ENCODE measurements at regions not wholly inside any gene's neighbourhood (a gene's known extent, or its start where the extent isn't known, plus 50 kb on each side); places are given as distances from the start of the nearest gene placed in this dataset.

GRCh38 chr15:94099574-94099960 is 131.8 kb upstream of the MCTP2 start:
- no peak for DNase-seq

DNA sequence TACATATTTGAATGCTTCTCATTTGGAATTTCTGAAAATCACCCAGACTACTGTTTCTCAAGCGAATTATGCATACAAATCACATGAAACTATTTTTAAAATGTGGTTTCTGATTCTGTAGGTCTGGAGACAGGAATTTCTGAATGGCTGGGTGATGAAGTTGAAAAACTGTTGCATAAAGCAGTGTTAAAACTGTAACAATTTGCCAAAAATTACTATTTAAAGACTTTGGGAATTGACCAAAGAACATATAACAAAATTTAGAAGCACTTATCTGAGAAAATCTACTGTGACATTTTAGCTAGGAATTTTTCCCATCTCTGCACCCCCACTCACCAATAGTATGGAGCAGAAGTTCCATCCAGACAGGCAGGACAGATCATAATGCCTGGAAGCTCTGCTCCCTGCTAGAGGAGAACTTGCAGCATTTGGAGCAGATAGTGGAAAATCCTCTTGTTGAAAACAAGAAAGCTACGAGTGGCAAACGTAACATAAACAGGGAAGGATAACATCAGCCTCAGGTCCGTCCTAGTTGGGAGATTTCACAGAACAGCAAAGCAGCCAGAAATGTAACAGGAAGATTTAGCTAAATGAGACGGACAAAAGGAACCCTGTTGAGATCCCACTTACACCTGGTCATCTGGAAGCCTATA is 132.3 kb upstream of the MCTP2 start:
- no peak for DNase-seq

GRCh38 chr15:94097552-94097951 is 133.8 kb upstream of the MCTP2 start:
- peak; percentile 8 for DNase-seq

- DNase-seq = no peak
Observed at GRCh38 chr15:94094310-94094709, 137.1 kb upstream of the MCTP2 start.

GRCh38 chr15:94086341-94086740 is 145.0 kb upstream of the MCTP2 start:
- DNase-seq = no peak

DNA sequence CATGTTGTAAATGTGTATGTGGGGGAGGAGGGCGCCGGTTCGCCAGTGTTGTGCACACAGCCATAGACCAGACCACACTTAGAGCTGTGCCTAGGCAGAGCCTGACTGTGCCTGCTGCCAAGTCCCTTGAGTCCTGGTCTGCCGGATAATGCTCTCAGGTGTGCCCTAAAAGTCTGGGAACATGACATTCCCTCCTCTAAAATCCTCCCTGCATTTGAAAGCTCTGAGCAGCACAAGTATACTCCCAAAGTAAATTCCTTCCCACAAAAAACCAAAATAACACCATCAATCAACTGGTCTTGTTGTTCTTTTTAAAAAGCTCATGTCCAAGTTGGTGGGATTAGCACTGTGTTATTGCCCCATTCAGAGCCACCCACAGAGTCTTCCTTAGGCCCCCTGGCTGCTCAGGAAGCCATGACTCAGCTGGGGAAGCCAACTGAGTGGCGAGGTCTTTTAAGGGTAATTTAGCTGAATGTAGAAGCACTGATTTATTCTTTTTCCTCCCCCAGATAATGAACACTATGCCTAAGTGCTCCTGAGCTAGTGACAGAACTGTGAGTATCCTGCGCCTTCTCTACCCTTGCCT is 147.8 kb upstream of the MCTP2 start:
- peak; percentile 43 for DNase-seq

DNA sequence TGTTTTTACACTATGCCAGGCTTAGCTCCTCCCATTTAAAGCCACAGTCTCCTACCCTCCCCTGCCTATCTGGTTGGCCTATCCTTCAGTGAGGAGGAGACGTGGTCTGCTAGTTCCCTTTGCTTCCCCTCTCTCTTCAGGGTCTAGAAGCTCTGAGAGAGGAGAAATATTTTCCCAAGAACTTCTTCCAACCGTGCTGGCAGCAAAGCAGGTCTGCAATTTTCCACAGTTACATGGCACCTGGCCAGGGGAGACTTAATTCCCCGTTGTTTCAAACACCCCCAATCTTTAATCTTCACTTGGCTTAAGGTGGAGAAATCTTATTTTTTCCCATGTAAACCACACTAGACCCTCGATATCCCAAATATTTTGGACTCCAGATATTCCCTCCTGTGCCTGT is 149.5 kb upstream of the MCTP2 start:
- no peak for DNase-seq

DNA sequence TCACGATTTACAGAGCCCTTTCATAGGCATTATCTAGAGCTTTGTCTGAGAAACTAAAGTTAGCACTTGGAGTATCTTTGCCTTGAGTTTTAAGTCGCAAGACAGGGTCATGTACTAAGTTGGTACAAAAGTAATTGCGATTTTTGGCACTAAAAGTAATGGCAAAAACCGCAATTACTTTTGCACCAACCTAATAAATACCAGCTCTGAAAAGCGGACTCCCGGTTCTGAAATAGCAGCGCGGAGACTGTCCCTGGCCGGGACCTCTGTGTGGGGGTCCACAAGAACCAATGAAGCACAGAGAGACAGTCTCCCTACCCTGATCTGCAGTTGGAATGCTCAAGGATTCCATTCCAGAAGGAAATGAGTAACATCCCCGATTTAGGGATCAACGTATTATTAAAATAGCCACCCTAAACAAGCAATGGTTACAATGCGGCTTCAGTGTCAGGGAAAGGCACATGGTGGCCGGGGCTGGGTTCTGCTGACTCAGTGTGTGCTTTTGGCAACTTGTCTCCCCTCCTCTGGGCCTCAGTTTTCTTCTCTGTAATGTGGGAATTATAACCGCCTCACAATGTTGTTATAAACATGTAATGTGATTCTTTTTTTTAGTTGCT is 150.3 kb upstream of the MCTP2 start:
- no peak for DNase-seq

GRCh38 chr15:94080416-94080815 is 150.9 kb upstream of the MCTP2 start:
- DNase-seq = no peak

DNA sequence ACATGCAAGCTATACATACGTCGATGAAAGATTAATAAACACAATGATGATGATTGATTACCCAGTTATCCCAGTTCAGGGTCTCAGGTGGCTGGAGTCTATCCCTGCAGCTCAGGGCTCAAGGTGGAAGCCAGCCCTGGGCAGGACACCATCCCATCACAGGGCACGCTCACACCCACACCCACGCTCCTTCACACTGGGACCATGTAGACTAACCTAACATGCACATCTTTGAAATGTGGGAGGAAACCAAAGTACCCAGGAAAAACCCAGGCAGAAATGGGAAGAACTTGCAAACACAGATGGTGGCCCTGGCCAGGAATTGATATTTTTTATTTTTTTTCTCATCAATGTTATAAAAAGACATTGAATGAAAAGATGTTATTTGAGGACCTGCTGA is 151.4 kb upstream of the MCTP2 start:
- DNase-seq = no peak

DNA sequence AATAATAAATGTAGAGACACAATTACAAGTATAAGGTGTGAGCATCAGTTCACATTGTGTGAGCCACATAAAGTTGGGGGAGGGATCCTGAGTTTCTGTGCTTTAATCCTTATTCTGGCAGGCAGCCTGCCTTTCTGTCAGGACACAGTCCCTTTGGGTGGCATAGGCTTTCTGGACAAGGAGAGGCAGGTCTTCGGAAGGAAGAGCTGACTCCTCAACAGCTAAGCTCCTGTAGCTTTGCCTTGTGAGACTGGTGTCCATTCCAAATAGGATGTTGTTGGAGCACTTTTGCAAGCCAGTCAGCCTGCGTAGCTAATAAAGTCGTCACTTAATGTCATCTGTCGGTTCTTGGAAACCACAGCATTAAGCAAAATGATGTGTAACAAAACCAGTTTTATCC is 151.9 kb upstream of the MCTP2 start:
- no peak for DNase-seq

DNA sequence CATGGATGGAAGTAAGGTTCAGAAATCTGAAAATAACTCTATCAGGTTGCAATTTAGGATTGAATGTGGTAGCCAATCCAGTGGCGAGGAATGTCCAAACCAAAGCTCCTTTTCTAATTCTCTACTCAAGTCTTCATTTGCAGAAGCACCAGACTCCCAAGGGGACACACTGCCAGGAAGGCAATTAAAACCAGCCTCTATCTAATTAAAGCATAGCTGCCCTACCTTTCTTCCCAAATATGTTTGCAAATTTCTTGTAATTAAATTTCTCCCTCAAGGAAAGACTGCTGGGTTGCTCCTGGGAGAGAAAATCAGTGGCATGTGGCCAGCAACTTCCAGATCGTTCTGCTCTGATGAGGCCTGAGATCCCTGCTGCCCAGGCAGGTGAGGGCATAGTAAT is 153.4 kb upstream of the MCTP2 start:
- no peak for DNase-seq

DNA sequence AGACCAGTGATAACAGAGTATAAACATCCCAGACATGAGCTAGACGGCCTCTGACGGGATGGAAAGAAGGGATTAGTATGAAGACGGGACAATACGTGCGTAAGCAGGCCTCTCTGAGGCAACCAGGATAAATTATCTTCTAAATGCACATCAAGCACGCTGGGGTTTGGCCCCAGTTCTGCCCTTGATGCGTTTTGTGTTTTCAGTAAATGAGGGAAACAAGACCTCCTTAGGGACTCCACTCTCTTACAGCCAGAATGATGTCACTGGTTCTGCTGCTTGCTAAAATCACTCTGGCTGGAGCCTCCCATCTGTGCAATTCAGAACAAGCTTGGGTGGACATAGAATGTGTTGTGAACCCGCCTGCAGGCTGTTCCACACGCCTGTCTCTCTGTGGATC is 156.0 kb upstream of the MCTP2 start:
- no peak for DNase-seq

GRCh38 chr15:94070356-94071295 is 160.7 kb upstream of the MCTP2 start:
- DNase-seq = peak; percentile 17

GRCh38 chr15:94069844-94070243 is 161.5 kb upstream of the MCTP2 start:
- DNase-seq = no peak

- DNase-seq = no peak
Observed at GRCh38 chr15:94066811-94067210, 164.6 kb upstream of the MCTP2 start.

DNA sequence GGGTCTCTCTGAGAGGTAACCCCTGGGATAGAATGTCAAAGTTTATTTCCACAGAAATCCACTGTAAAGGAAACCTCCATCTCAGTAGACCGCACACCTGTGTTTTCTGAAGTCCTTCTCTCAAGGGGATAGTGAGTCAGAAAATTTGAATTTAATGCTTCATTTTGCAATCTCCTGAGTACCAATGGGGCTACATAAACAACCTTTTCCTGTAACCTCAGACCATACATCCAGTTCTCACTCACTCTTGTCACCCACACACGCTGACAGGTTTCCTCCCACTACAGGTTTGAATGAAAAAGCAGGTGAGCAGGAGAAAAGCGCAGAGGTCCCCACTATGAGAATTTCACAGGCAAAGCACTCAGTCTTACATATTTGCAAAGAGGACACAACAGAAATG is 165.3 kb upstream of the MCTP2 start:
- no peak for DNase-seq

DNA sequence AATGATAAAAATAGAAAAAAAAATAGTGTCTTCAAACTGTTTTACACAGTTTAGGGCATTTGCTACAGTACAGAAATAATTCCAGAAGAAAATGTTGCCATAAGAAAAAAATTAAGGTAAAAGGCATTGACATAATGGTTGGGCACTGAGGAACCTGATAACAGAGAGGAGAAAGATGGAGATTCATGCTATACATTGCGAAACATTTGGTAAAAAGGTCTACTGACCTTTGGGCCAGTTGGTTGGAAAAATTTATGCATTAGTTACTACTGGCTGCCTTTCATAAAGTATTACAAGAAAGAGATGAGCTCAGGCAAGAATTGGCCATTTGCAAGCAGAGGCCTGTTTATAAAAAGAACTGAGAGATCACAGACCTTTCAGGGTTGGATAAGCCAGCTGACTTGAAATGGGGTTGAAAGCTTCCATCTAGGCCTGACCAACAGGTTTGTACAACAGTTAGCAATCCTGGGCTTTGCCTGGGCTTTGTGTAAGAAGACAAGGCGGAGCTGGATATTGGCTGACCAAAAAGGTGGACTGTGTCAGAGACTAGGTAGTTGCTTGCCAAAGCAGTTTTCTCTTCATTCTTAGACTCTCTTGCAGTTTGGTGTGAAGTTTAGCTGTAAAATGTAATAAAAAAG is 166.6 kb upstream of the MCTP2 start:
- DNase-seq = no peak

DNA sequence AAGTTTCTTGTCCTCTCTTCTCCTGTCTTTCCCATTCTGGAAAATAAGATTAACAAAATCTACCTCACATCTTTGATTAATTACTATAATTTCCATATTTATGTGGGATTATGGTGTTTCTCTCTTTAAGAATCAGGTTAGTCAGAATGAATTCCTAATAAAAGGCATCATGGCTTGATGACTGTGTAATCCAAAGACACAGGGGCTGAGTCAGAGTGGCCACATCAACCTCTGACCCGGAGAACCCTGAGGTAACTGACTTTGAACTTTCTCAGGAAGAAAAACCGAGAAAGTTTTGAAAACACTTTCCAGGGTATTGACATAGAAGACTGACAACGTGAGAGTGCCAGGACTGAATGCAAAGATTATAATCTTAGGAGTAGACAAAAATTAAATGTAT is 170.3 kb upstream of the MCTP2 start:
- DNase-seq = no peak

GRCh38 chr15:94059013-94059587 is 172.3 kb upstream of the MCTP2 start:
- no peak for DNase-seq

DNA sequence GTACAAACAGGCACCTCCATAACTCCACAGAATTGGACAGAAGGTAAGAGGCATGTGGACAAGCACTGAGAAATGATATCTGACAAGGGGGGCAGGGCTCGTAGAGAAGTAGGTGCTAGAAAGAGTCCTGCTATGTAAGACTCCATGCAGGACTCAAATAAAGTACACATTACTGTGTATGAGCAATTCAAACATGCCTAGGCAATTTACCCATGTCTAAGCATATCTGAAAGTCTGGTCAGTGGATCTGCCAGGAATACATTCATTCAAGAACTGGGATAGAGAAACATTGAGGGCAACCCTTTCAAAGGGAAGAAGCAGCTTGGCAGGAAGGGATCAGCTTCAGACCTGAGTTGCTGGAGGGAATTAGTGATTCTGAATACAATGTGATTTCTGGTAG is 174.1 kb upstream of the MCTP2 start:
- no peak for DNase-seq

- DNase-seq = peak; percentile 55
Observed at GRCh38 chr15:94056314-94056713, 175.0 kb upstream of the MCTP2 start.

DNA sequence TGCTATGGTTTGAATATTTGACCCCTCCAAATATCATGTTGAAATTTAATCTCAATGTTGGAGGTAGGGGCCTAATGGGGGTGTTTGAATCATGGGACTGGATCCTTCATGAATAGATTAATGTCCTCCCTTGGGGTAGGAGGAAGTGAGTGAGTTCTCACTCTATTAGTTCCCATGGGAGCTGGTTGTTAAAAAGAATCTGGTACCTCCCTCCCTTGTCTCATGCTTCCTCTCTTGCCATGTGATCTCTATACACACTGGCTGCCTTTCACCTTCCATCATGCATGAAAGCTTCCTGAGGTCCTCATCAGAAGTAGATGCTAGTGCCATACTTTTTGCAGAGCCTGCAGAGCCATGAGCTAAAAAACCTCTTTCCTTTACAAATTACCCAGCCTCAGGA is 177.7 kb upstream of the MCTP2 start:
- DNase-seq = no peak
